GM12872 (cell line): ENCODE measurements at regions not wholly inside any gene's neighbourhood (a gene's known extent, or its start where the extent isn't known, plus 50 kb on each side); places are given as distances from the start of the nearest gene placed in this dataset.

Experiments
- TF ChIP-seq, protein P1 (sequence below): IDR thresholded peaks from 3 replicates; pipeline ENCODE4 v1.5.1; 2011; ENCODE audit warnings: low read depth, mild to moderate bottlenecking, low read length, moderate library complexity; ENCODE audit not compliant: insufficient read depth

DNA sequence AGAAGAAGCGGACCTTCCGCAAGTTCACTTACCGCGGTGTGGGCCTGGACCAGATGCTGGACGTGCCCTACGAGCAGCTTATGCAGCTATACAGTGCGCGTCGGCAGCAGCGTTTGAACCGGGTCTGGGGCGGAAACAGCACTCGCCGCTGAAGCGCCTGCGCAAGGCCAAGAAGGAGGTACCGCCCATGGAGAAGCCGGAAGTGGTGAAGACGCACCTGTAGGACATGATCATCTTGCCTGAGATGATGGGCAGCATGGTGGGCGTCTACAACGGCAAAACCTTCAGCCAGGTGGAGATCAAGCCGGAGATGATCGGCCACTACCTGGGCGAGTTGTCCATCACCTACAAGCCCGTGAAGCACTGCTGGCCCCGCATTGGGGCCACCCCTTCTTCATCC lies 390.4 kb upstream of the MEIS2 start:
- TF ChIP-seq, protein P1, sequence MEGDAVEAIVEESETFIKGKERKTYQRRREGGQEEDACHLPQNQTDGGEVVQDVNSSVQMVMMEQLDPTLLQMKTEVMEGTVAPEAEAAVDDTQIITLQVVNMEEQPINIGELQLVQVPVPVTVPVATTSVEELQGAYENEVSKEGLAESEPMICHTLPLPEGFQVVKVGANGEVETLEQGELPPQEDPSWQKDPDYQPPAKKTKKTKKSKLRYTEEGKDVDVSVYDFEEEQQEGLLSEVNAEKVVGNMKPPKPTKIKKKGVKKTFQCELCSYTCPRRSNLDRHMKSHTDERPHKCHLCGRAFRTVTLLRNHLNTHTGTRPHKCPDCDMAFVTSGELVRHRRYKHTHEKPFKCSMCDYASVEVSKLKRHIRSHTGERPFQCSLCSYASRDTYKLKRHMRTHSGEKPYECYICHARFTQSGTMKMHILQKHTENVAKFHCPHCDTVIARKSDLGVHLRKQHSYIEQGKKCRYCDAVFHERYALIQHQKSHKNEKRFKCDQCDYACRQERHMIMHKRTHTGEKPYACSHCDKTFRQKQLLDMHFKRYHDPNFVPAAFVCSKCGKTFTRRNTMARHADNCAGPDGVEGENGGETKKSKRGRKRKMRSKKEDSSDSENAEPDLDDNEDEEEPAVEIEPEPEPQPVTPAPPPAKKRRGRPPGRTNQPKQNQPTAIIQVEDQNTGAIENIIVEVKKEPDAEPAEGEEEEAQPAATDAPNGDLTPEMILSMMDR, result no peak

DNA sequence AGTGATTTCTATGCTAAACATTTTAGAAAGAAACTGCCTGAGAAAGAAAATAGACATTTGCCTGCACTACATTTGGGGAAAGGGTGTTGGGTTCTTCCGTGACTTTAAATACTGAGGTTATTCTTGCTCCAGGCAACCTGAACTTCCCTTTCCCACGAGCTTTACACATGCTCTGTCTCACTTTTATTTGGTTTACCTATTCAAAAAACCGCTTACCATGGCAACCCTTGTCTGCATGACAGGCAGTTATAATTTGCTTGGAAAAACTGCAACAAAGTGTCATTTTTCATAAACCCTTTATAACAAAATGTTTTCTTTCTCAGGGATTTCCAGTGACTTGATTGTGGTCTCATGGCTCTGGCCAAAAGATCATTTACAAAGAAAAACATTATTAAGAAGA lies 416.3 kb upstream of the MEIS2 start:
- TF ChIP-seq, protein P1, result no peak

DNA sequence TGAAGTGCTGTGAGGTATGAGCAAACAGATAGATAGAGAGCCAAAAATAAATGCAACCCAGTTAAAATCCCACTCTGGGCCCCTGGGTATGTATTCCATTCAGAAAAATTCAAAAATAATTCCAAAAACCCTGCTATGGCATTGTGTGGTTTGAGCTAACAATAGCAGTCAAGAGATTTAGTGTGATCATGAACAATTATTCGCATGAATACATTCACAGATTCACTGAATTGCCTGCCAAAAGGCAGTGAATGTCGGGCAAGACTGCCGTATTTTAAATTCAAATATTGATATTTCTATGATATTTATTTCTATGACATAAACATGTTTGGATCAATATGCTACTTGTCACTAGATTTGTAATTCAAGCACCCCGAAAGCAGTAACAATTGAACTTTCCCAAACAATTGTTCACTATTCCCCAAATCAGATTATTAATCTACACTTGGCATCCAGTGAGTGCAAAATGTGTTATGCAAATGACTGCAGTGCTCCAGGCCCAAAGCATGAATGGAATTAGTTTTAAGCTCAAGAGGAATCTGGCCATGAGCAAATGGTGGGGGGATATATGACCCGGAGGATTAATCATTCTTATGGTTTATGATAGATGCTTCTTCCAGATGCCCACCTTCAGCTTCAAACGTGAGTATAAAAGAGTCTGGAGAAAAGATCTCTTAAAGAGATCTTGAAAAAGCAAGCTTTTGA lies 417.0 kb upstream of the MEIS2 start:
- TF ChIP-seq, protein P1, result no peak

- TF ChIP-seq, protein P1, result no peak
Observed at GRCh38 chr15:37518436-37518835, 416.0 kb upstream of the TMCO5A start.

GRCh38 chr15:37520026-37520425 lies 414.4 kb upstream of the TMCO5A start:
- TF ChIP-seq, protein P1, result no peak

DNA sequence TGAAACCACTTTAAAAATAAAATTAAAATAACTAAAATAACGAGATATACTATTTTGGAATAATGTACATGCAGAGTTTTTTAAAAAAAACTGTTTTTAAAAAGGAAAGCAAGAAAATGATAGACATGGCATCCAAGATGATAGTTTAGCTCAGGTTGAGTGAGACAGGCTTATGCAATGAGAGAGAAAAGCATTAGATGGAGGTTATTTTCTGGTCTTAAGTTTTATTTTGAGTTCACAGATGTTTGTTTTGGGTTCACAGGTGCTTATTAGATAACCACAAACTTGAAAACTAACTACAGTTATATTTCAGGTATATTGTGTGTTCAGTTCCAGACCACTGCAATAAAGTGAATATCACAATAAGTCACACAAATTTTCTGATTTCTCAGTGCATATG lies 413.6 kb upstream of the TMCO5A start:
- TF ChIP-seq, protein P1, result no peak

GRCh38 chr15:37524601-37525000 lies 409.8 kb upstream of the TMCO5A start:
- TF ChIP-seq, protein P1, result no peak
